ENCODE measurements at regions not wholly inside any gene's neighbourhood (a gene's known extent, or its start where the extent isn't known, plus 50 kb on each side); places are given as distances from the start of the nearest gene placed in this dataset.
"Not testable (repeated sequence)": the region's sequence is repeated elsewhere in the genome, so short reads cannot be mapped to it uniquely, and the experiment has no call there.

- no peak for DNase-seq
These were observed 161.5 kb upstream of the GPR101 start for GRCh38 chrX:137195296-137195695.

GRCh38 chrX:137194164-137194563, 160.4 kb upstream of the GPR101 start:
- peak; percentile 11 for DNase-seq

DNA sequence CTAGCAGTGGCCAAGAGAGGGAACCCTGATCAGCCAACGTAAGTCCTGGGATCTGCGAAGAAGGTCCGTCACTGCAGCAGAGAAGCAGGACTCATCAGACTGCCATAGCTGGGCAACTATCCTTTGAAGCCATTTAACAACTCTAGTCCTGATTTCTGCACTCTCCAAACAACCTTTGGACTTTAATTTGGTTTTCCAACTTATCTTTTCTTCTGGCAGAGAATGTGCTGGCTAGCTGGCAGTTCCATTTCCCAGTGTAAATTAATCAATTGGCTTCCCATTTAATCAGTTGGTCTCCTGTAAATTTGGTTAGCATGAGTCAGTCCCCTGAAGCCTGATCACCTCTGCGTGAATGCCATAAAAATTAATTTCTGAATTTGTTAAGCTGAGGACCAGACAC, 153.7 kb upstream of the GPR101 start:
- DNase-seq = no peak

GRCh38 chrX:137178392-137178791, 144.6 kb upstream of the GPR101 start:
- no peak for DNase-seq

GRCh38 chrX:137172317-137172948, 138.6 kb upstream of the GPR101 start:
- DNase-seq = no peak

DNA sequence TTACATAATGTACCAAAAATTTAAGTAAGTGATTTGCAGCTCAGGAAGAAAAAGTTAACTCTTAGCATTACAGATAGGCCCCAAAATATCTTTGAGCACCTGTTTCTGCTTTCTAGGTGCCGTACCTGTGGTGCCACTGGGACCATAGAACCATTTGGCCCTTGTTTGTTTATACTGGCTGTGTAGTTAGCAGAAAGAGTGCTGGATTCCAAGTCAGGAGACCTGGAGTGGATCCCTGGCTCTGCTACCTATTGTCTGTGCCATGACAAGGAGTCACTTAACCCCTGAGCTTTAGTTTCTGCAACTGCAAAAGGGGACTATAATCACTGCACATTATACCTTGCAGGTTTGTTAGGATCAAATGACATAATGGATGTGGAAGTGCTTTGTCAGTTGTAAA, 137.8 kb upstream of the GPR101 start:
- DNase-seq = no peak

DNA sequence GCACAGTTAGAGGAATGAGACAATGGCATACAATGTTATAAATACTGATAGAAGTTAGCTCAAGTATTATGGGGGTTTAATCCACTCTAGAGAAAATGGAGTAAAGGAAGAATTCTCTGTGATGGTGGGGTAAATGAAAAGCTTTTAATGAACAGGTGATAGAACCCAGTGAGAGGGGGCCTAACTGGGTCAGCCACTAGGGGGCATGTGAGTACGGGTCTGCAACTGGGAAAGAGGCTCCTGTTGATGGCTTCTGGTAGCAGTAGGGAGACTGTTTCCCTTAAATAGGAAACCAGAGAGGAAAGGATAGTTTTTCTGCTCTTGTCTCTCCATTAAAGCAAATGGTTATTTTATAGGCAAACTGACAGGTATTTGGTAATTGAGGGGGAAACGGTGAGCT, 132.8 kb upstream of the GPR101 start:
- DNase-seq = no peak

- no peak for DNase-seq
These were observed 130.5 kb upstream of the GPR101 start for GRCh38 chrX:137164329-137164728.

DNA sequence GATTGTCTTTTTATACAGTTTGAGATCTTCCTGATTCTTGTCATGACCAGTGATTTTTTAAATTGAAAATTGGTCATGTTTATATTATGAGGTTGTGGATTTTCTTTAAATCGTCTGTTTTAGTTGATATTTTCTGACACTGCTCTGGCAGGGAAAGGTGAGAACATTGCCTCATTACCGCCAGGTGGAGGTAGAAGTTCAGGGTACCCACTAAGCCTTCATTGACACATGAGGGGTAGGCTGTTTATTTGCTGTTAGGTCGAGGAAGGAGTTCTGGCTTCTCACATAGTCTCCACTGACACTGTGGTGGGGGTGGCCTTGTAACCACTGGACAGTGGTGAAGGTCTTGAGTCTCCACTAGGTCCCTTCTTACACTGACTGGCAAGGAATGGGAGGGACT, 117.6 kb upstream of the GPR101 start:
- no peak for DNase-seq

DNA sequence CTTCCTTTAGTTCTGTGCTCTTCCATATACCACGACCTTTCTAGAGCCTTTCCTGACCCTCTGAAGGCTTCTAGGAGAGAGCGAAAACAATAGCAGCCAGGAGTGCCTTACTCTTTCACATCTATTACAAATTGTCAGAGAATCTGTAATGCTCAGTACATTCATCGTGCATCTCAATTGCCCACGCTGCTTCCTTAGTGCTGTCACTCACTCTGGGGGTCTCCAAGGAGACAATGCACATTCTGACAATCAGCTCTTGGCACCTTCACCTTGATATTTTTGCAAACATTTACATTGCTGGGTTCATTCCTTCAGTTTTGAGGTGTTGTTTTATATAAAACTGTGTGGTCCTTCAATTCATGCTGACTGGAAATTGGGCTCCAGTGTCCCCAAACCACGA, 110.1 kb upstream of the GPR101 start:
- DNase-seq = no peak

GRCh38 chrX:137122651-137123050, 88.9 kb upstream of the GPR101 start:
- DNase-seq = not testable (repeated sequence)

- no peak for DNase-seq
These were observed 85.3 kb upstream of the GPR101 start for GRCh38 chrX:137119049-137119448.

DNA sequence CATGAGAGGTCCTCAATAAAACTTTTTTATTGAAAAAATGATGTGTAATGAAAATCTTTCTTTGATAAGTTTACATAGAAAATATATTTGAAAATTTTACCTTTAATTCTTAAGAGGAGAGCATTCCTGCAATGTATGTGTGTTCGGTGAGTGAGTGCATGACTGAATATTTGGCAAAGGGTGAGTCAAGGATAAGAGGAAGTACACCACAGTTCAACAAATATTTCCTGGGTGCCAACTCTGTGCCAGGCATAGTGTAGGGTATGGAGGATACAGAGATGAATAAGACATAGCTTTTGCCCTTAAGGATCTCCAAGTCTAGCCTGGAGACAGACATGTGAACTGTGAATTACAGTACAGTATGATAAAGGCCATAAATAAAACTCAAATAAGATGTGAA, 84.7 kb upstream of the GPR101 start:
- no peak for DNase-seq

DNA sequence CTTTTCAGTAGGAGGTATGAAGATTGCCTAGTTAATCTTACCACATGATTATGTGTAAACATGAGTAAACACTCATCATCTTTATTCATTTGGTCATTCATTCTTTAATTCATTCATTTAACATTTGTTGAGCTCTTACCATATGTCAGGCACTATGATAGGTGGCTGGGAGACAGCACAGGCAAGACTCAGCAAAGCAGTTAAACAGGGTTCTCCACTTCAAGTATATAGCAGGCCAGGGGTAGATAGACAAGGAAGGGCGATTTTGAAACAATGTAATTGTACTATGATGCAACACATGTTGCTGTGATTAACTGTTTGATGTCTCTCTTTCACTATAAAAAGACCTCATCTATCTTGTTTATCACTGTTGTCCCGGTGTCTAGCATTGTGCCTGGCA, 84.3 kb upstream of the GPR101 start:
- DNase-seq = no peak

GRCh38 chrX:137107877-137108276, 74.1 kb upstream of the GPR101 start:
- DNase-seq = not testable (repeated sequence)

- no peak for DNase-seq
These were observed 67.6 kb upstream of the GPR101 start for GRCh38 chrX:137101273-137101990.

All from CD4-positive, alpha-beta T cell treated with Interleukin-10 for 1 hour (primary cell).